Activated CD4-positive, alpha-beta T cell treated with anti-CD3 and anti-CD28 coated beads, Interleukin-2, amount 10 ng/mL, durations not matched to agents 24 days and 14 days (primary cell): ENCODE measurements at regions not wholly inside any gene's neighbourhood (a gene's known extent, or its start where the extent isn't known, plus 50 kb on each side); places are given as distances from the start of the nearest gene placed in this dataset.

Experiments
- DNase-seq: peaks from one replicate; pipeline ENCODE4 v3.0.0; 2022
- H3K27ac Mint-ChIP-seq: one replicate; pipeline ENCODE4 v1.8.0; 2022; ENCODE audit warnings: mild to moderate bottlenecking, mixed read lengths
- H3K27me3 Mint-ChIP-seq: one replicate; pipeline ENCODE4 v1.8.0; 2022; ENCODE audit warnings: mixed read lengths
- H3K36me3 Mint-ChIP-seq: one replicate; pipeline ENCODE4 v1.8.0; 2022; ENCODE audit warnings: low read depth, mild to moderate bottlenecking, mixed read lengths
- H3K4me1 Mint-ChIP-seq: one replicate; pipeline ENCODE4 v1.8.0; 2021; ENCODE audit warnings: mixed read lengths
- H3K4me3 Mint-ChIP-seq: one replicate; pipeline ENCODE4 v1.8.0; 2022; ENCODE audit warnings: mild to moderate bottlenecking, moderate library complexity, mixed read lengths
- H3K9me3 Mint-ChIP-seq: one replicate; pipeline ENCODE4 v1.8.0; 2021; ENCODE audit warnings: mixed read lengths
- intact Hi-C: fragments of 100-400 bp; cut with micrococcal nuclease; formaldehyde crosslinking; loops from one replicate; pipeline ENCODE4 v1.15.1; 2023

- intact Hi-C loops = no loop called here
- no peak overlapping the region for H3K4me3 Mint-ChIP-seq
- DNase-seq = no peak
- no peak overlapping the region for H3K27ac Mint-ChIP-seq
- H3K4me1 Mint-ChIP-seq = no peaks in the 10 kb centered on the region
- no peaks in the 10 kb centered on the region for H3K36me3 Mint-ChIP-seq
- no peaks in the 10 kb centered on the region for H3K9me3 Mint-ChIP-seq
- no peaks in the 10 kb centered on the region for H3K27me3 Mint-ChIP-seq
Measured at GRCh38 chr2:5328826-5329225, 363.4 kb upstream of the SOX11 start.

- Mint-ChIP-seq H3K27me3 (no peaks in the 10 kb centered on the region), H3K27ac (no peak overlapping the region), H3K36me3 (no peaks in the 10 kb centered on the region), H3K4me3 (no peak overlapping the region), H3K9me3 (no peaks in the 10 kb centered on the region), H3K4me1 (no peaks in the 10 kb centered on the region)
- no peak for DNase-seq
- intact Hi-C loops = no loop called here
Measured at GRCh38 chr2:5329763-5330162, 362.4 kb upstream of the SOX11 start.

GRCh38 chr2:5330961-5331360 lies 361.2 kb upstream of the SOX11 start:
- Mint-ChIP-seq H3K4me3 (no peak overlapping the region), H3K4me1 (no peaks in the 10 kb centered on the region), H3K9me3 (no peaks in the 10 kb centered on the region), H3K27me3 (no peaks in the 10 kb centered on the region), H3K36me3 (no peaks in the 10 kb centered on the region), H3K27ac (no peak overlapping the region)
- no peak for DNase-seq
- intact Hi-C loops = no loop called here

- intact Hi-C loops = no loop called here
- no peaks in the 10 kb centered on the region for H3K4me1 Mint-ChIP-seq
- no peak for DNase-seq
Measured at GRCh38 chr2:5332925-5333324, 359.3 kb upstream of the SOX11 start.

GRCh38 chr2:5339473-5339872 lies 352.7 kb upstream of the SOX11 start:
- intact Hi-C loops = no loop called here
- no peak overlapping the region for H3K4me3 Mint-ChIP-seq
- DNase-seq = no peak
- H3K9me3 Mint-ChIP-seq = no peaks in the 10 kb centered on the region
- no peaks in the 10 kb centered on the region for H3K36me3 Mint-ChIP-seq
- no peak overlapping the region for H3K27ac Mint-ChIP-seq
- no peaks in the 10 kb centered on the region for H3K27me3 Mint-ChIP-seq
- no peaks in the 10 kb centered on the region for H3K4me1 Mint-ChIP-seq

More at GRCh38 chr2:5332925-5333324, 359.3 kb upstream of the SOX11 start:
- Mint-ChIP-seq H3K27ac (no peak overlapping the region), H3K27me3 (no peaks in the 10 kb centered on the region), H3K4me3 (no peak overlapping the region), H3K9me3 (no peaks in the 10 kb centered on the region), H3K36me3 (no peaks in the 10 kb centered on the region)

- Mint-ChIP-seq H3K9me3 (no peaks in the 10 kb centered on the region), H3K27ac (no peak overlapping the region), H3K4me1 (no peaks in the 10 kb centered on the region), H3K36me3 (no peaks in the 10 kb centered on the region), H3K4me3 (no peak overlapping the region), H3K27me3 (no peaks in the 10 kb centered on the region)
- intact Hi-C loops = no loop called here
- DNase-seq = no peak
Measured at GRCh38 chr2:5343785-5344335, 348.3 kb upstream of the SOX11 start.

- H3K27ac Mint-ChIP-seq = no peak overlapping the region
- no peak for DNase-seq
- intact Hi-C loops = no loop called here
- H3K36me3 Mint-ChIP-seq = no peaks in the 10 kb centered on the region
- H3K4me1 Mint-ChIP-seq = no peaks in the 10 kb centered on the region
- no peaks in the 10 kb centered on the region for H3K9me3 Mint-ChIP-seq
- no peak overlapping the region for H3K4me3 Mint-ChIP-seq
- H3K27me3 Mint-ChIP-seq = no peaks in the 10 kb centered on the region
Measured at GRCh38 chr2:5352286-5352685, 339.9 kb upstream of the SOX11 start.

GRCh38 chr2:5353565-5353964 lies 338.6 kb upstream of the SOX11 start:
- H3K27ac Mint-ChIP-seq = no peak overlapping the region
- no peaks in the 10 kb centered on the region for H3K27me3 Mint-ChIP-seq
- DNase-seq = no peak
- intact Hi-C loops = no loop called here
- no peaks in the 10 kb centered on the region for H3K9me3 Mint-ChIP-seq
- H3K36me3 Mint-ChIP-seq = no peaks in the 10 kb centered on the region
- H3K4me3 Mint-ChIP-seq = no peak overlapping the region
- no peaks in the 10 kb centered on the region for H3K4me1 Mint-ChIP-seq

- Mint-ChIP-seq H3K36me3 (no peaks in the 10 kb centered on the region), H3K27me3 (no peaks in the 10 kb centered on the region), H3K27ac (no peak overlapping the region), H3K4me1 (no peaks in the 10 kb centered on the region), H3K4me3 (no peak overlapping the region), H3K9me3 (no peaks in the 10 kb centered on the region)
- intact Hi-C loops = no loop called here
- no peak for DNase-seq
Measured at GRCh38 chr2:5359397-5359796, 332.8 kb upstream of the SOX11 start.

- Mint-ChIP-seq H3K4me1 (no peaks in the 10 kb centered on the region), H3K36me3 (no peaks in the 10 kb centered on the region), H3K4me3 (no peak overlapping the region), H3K9me3 (no peaks in the 10 kb centered on the region), H3K27me3 (no peaks in the 10 kb centered on the region), H3K27ac (no peak overlapping the region)
- intact Hi-C loops = loop anchor here (5.0 kb wide), 2 partner anchors 1403 to 1412 kb away; no protein-coding TSS in a partner anchor
- no peak for DNase-seq
Measured at GRCh38 chr2:5360081-5360480, 332.1 kb upstream of the SOX11 start.

GRCh38 chr2:5364361-5364760 lies 327.8 kb upstream of the SOX11 start:
- no peak overlapping the region for H3K4me3 Mint-ChIP-seq
- H3K27me3 Mint-ChIP-seq = no peaks in the 10 kb centered on the region
- no peak for DNase-seq
- H3K36me3 Mint-ChIP-seq = no peaks in the 10 kb centered on the region
- H3K9me3 Mint-ChIP-seq = no peaks in the 10 kb centered on the region
- intact Hi-C loops = loop anchor here (5.0 kb wide), 2 partner anchors 1407 to 1408 kb away; no protein-coding TSS in a partner anchor
- peaks cover 3% of the 10 kb centered on the region for H3K4me1 Mint-ChIP-seq
- no peak overlapping the region for H3K27ac Mint-ChIP-seq

- H3K27me3 Mint-ChIP-seq = no peaks in the 10 kb centered on the region
- peaks cover 3% of the 10 kb centered on the region for H3K4me1 Mint-ChIP-seq
- H3K27ac Mint-ChIP-seq = no peak overlapping the region
- DNase-seq = peak; percentile 86
- H3K9me3 Mint-ChIP-seq = no peaks in the 10 kb centered on the region
- intact Hi-C loops = no loop called here
- no peak overlapping the region for H3K4me3 Mint-ChIP-seq
- H3K36me3 Mint-ChIP-seq = no peaks in the 10 kb centered on the region
Measured at GRCh38 chr2:5365871-5366461, 326.2 kb upstream of the SOX11 start.

GRCh38 chr2:5367321-5367720 lies 324.9 kb upstream of the SOX11 start:
- Mint-ChIP-seq H3K4me1 (peaks cover 3% of the 10 kb centered on the region), H3K27ac (no peak overlapping the region)

GRCh38 chr2:5368263-5368662 lies 323.9 kb upstream of the SOX11 start:
- Mint-ChIP-seq H3K27me3 (no peaks in the 10 kb centered on the region), H3K27ac (no peak overlapping the region), H3K9me3 (no peaks in the 10 kb centered on the region), H3K4me3 (no peak overlapping the region), H3K36me3 (no peaks in the 10 kb centered on the region), H3K4me1 (peaks cover 3% of the 10 kb centered on the region)
- no peak for DNase-seq
- intact Hi-C loops = no loop called here

More at GRCh38 chr2:5367321-5367720, 324.9 kb upstream of the SOX11 start:
- no peaks in the 10 kb centered on the region for H3K9me3 Mint-ChIP-seq
- no peak for DNase-seq
- H3K36me3 Mint-ChIP-seq = no peaks in the 10 kb centered on the region
- no peak overlapping the region for H3K4me3 Mint-ChIP-seq
- intact Hi-C loops = no loop called here
- H3K27me3 Mint-ChIP-seq = no peaks in the 10 kb centered on the region

- intact Hi-C loops = no loop called here
- H3K4me3 Mint-ChIP-seq = no peak overlapping the region
- H3K9me3 Mint-ChIP-seq = no peaks in the 10 kb centered on the region
- no peaks in the 10 kb centered on the region for H3K36me3 Mint-ChIP-seq
- H3K27me3 Mint-ChIP-seq = no peaks in the 10 kb centered on the region
- H3K4me1 Mint-ChIP-seq = peaks cover 3% of the 10 kb centered on the region
- no peak for DNase-seq
- no peak overlapping the region for H3K27ac Mint-ChIP-seq
Measured at GRCh38 chr2:5369510-5369909, 322.7 kb upstream of the SOX11 start.
